IMR-90 (cell line): ENCODE measurements at regions not wholly inside any gene's neighbourhood (a gene's known extent, or its start where the extent isn't known, plus 50 kb on each side); places are given as distances from the start of the nearest gene placed in this dataset.

Experiments used
- ATAC-seq: fragments of 200-7000 bp; cut with Tn5 transposase; 2 replicates; pipeline ENCODE4 v1.9.1; 2020; ENCODE audit warnings: low read depth, mild to moderate bottlenecking, moderate library complexity
- BruUV-seq: library from RNA; stranded (reverse); fragments of 400-500 nt; replicated peaks from 2 replicates; lab custom pipeline; 2021; lab: Mats Ljungman, UMichigan
- CTCF ChIA-PET: fragments of 300-600 bp; formaldehyde crosslinking; extraction: SDS; loops from one replicate; lab custom pipeline; 2021; ENCODE audit warnings: antibody characterized with exemption; lab: Yijun Ruan, JAX
- POLR2A ChIA-PET: fragments of 300-600 bp; sonication (Branson Sonifier 250); formaldehyde crosslinking; loops from one replicate; lab custom pipeline; 2022; ENCODE audit warnings: antibody characterized with exemption; ENCODE audit not compliant: unreplicated experiment; lab: Charles Lee
- DNase-seq: peaks from one replicate; pipeline ENCODE4 v3.0.0; 2013
- H2AFZ ChIP-seq: replicated peaks from 2 replicates; pipeline ENCODE3; 2013; ENCODE audit warnings: low read length, mild to moderate bottlenecking; ENCODE audit not compliant: poor library complexity
- H2AK5ac ChIP-seq: 2 replicates; pipeline ENCODE4 v1.6.1; 2013; ENCODE audit warnings: low read depth, low read length, inconsistent platforms
- H2AK9ac ChIP-seq: replicated peaks from 2 replicates; pipeline ENCODE3; 2013; ENCODE audit warnings: mild to moderate bottlenecking, low read depth, low read length, moderate library complexity; ENCODE audit not compliant: poor library complexity
- H2BK120ac ChIP-seq: 2 replicates; pipeline ENCODE4 v1.6.1; 2013; ENCODE audit warnings: low read depth, low read length, inconsistent platforms
- H2BK15ac ChIP-seq: 3 replicates; pipeline ENCODE4 v1.6.1; 2013; ENCODE audit warnings: low read depth, low read length, inconsistent platforms
- H2BK20ac ChIP-seq: 2 replicates; pipeline ENCODE4 v1.6.1; 2013; ENCODE audit warnings: low read depth, mild to moderate bottlenecking, inconsistent platforms, low read length, moderate library complexity
- H2BK5ac ChIP-seq: 2 replicates; pipeline ENCODE4 v1.6.1; 2013; ENCODE audit warnings: mild to moderate bottlenecking, low read depth, low read length, inconsistent platforms; ENCODE audit not compliant: poor library complexity, severe bottlenecking
- H3K14ac ChIP-seq: replicated peaks from 2 replicates; pipeline ENCODE4 v1.6.1; 2013; ENCODE audit warnings: low read depth, low read length, inconsistent platforms
- H3K18ac ChIP-seq: 2 replicates; pipeline ENCODE4 v1.6.1; 2013; ENCODE audit warnings: low read depth, low read length, control low read depth
- H3K23ac ChIP-seq: 2 replicates; pipeline ENCODE4 v1.6.1; 2013; ENCODE audit warnings: low read depth, low read length, inconsistent platforms
- H3K27ac ChIP-seq: 2 replicates; pipeline ENCODE4 v1.5.1; 2013; ENCODE audit warnings: mild to moderate bottlenecking, control low read depth, low read length; ENCODE audit not compliant: insufficient read depth
- H3K27me3 ChIP-seq: 2 replicates; pipeline ENCODE4 v1.6.1; 2013; ENCODE audit warnings: low read length; ENCODE audit not compliant: control insufficient read depth, insufficient read depth
- H3K36me3 ChIP-seq: 2 replicates; pipeline ENCODE4 v1.6.1; 2013; ENCODE audit warnings: low read length, mixed read lengths; ENCODE audit not compliant: control insufficient read depth, insufficient read depth
- H3K4ac ChIP-seq: 2 replicates; pipeline ENCODE4 v1.6.1; 2013; ENCODE audit warnings: low read depth, low read length, inconsistent platforms
- H3K4me1 ChIP-seq: 2 replicates; pipeline ENCODE4 v1.6.1; 2013; ENCODE audit warnings: low read length, mixed read lengths; ENCODE audit not compliant: control insufficient read depth, insufficient read depth
- H3K4me2 ChIP-seq: 2 replicates; pipeline ENCODE4 v1.6.1; 2013; ENCODE audit warnings: low read depth, mild to moderate bottlenecking, control low read depth, low read length, moderate library complexity
- H3K4me3 ChIP-seq: 2 replicates; pipeline ENCODE4 v1.5.1; 2013; ENCODE audit warnings: low read depth, mild to moderate bottlenecking, control low read depth, low read length, moderate library complexity; ENCODE audit not compliant: insufficient read depth
- H3K56ac ChIP-seq: 2 replicates; pipeline ENCODE4 v1.6.1; 2013; ENCODE audit warnings: low read length, inconsistent platforms; ENCODE audit not compliant: insufficient read depth; ENCODE audit errors: extremely low read depth
- H3K79me1 ChIP-seq, 2 experiments: 2 replicates each; pipeline ENCODE4 v1.6.1; 2013; ENCODE audit warnings: low read length in 2 of 2, inconsistent platforms in 1 of 2, low read depth in 1 of 2
- H3K9ac ChIP-seq: 2 replicates; pipeline ENCODE4 v1.6.1; 2013; ENCODE audit warnings: low read depth, low read length, control low read depth
- H3K9me1 ChIP-seq: 2 replicates; pipeline ENCODE4 v1.6.1; 2013; ENCODE audit warnings: low read length, inconsistent platforms; ENCODE audit not compliant: insufficient read depth
- H3K9me3 ChIP-seq: 2 replicates; pipeline ENCODE4 v1.6.1; 2013; ENCODE audit warnings: low read length; ENCODE audit not compliant: control insufficient read depth, insufficient read depth
- H4K20me1 ChIP-seq: 2 replicates; pipeline ENCODE4 v1.6.1; 2013; ENCODE audit warnings: low read length, inconsistent platforms; ENCODE audit not compliant: insufficient read depth
- H4K5ac ChIP-seq: 2 replicates; pipeline ENCODE4 v1.6.1; 2013; ENCODE audit warnings: mild to moderate bottlenecking, low read depth, low read length, control low read depth
- H4K8ac ChIP-seq, 2 experiments: 2 replicates each; pipeline ENCODE4 v1.6.1; 2013; ENCODE audit warnings: low read depth in 2 of 2, low read length in 2 of 2, control low read depth in 1 of 2, inconsistent platforms in 1 of 2
- H4K91ac ChIP-seq: 2 replicates; pipeline ENCODE4 v1.6.1; 2013; ENCODE audit warnings: low read depth, low read length, inconsistent platforms; ENCODE audit not compliant: insufficient read depth
- BHLHE40 ChIP-seq: fragments of 150-350 bp; IDR thresholded peaks from 2 replicates; pipeline ENCODE4 v1.6.1; 2016; ENCODE audit warnings: mild to moderate bottlenecking, low read depth, low read length
- CEBPB ChIP-seq: IDR thresholded peaks from 2 replicates; pipeline ENCODE4 v1.6.1; 2012; ENCODE audit warnings: low read depth, low read length, improper control_type of control experiment
- CHD1 ChIP-seq: IDR thresholded peaks from 2 replicates; pipeline ENCODE4 v1.6.1; 2012; ENCODE audit warnings: low read depth, low read length, improper control_type of control experiment
- ELK1 ChIP-seq: fragments of 150-350 bp; IDR thresholded peaks from 2 replicates; pipeline ENCODE4 v1.6.1; 2016; ENCODE audit warnings: low read depth, mild to moderate bottlenecking, low read length, moderate library complexity, borderline replicate concordance
- FOS ChIP-seq: fragments of 150-350 bp; IDR thresholded peaks from 2 replicates; pipeline ENCODE4 v1.6.1; 2016; ENCODE audit warnings: low read depth, low read length
- MAFK ChIP-seq: IDR thresholded peaks from 2 replicates; pipeline ENCODE4 v1.6.1; 2012; ENCODE audit warnings: low read depth, low read length, improper control_type of control experiment
- MAZ ChIP-seq: IDR thresholded peaks from 2 replicates; pipeline ENCODE4 v1.6.1; 2012; ENCODE audit warnings: low read depth, mild to moderate bottlenecking, low read length, improper control_type of control experiment, moderate library complexity, borderline replicate concordance
- MXI1 ChIP-seq: IDR thresholded peaks from 2 replicates; pipeline ENCODE4 v1.6.1; 2012; ENCODE audit warnings: low read depth, mild to moderate bottlenecking, low read length, moderate library complexity, borderline replicate concordance
- NFE2L2 ChIP-seq: fragments of 150-350 bp; IDR thresholded peaks from 2 replicates; pipeline ENCODE4 v1.6.1; 2016; ENCODE audit warnings: low read depth, mild to moderate bottlenecking, low read length
- POLR2A ChIP-seq: IDR thresholded peaks from 2 replicates; pipeline ENCODE4 v1.6.1; 2012; ENCODE audit warnings: mild to moderate bottlenecking, low read depth, low read length
- RAD21 ChIP-seq: IDR thresholded peaks from 2 replicates; pipeline ENCODE4 v1.6.1; 2012; ENCODE audit warnings: low read length, improper control_type of control experiment
- RCOR1 ChIP-seq: IDR thresholded peaks from 2 replicates; pipeline ENCODE4 v1.6.1; 2012; ENCODE audit warnings: mild to moderate bottlenecking, low read length, improper control_type of control experiment; ENCODE audit not compliant: insufficient replicate concordance
- RFX5 ChIP-seq: IDR thresholded peaks from 2 replicates; pipeline ENCODE4 v1.8.0; 2012; ENCODE audit warnings: low read depth, mild to moderate bottlenecking, low read length, moderate library complexity
- SMC3 ChIP-seq: fragments of 150-350 bp; IDR thresholded peaks from 2 replicates; pipeline ENCODE4 v1.6.1; 2016; ENCODE audit warnings: low read depth, mild to moderate bottlenecking, antibody characterized with exemption, low read length, moderate library complexity
- USF2 ChIP-seq: fragments of 150-350 bp; IDR thresholded peaks from 2 replicates; pipeline ENCODE4 v1.6.1; 2017; ENCODE audit warnings: mild to moderate bottlenecking, antibody characterized with exemption, low read length, low read depth
- WGBS, 2 experiments: methylation state at CpG; one replicate each; pipeline versions ENCODE4 v1.1.5 to v1.1.7; 2013; ENCODE audit warnings: missing lambda C conversion rate in 2 of 2; ENCODE audit not compliant: insufficient read length in 1 of 2; ENCODE audit errors: extremely low coverage in 2 of 2; 5-methylcytosine and 5-hydroxymethylcytosine counted together
- dilution Hi-C: fragments of 300-500 bp; cut with HindIII; formaldehyde crosslinking; loops from one replicate; pipeline ENCODE4 v1.14.3; 2018; ENCODE audit warnings: low sequenced_read_pairs; ENCODE audit not compliant: unreplicated experiment
- in situ Hi-C: fragments of 300-500 bp; cut with MboI; formaldehyde crosslinking; loops from 3 replicates; pipeline ENCODE4 v1.14.3; 2019; ENCODE audit warnings: low sequenced_read_pairs, inconsistent platforms, mixed read lengths
- intact Hi-C: fragments of 100-400 bp; cut with micrococcal nuclease; formaldehyde crosslinking; loops from 2 replicates; pipeline ENCODE4 v1.10.0; 2022
- TF ChIP-seq, protein P1 (sequence below): conservative IDR thresholded peaks from 2 replicates; pipeline ENCODE4 v1.5.1; 2012; ENCODE audit warnings: mild to moderate bottlenecking, low read depth, low read length, improper control_type of control experiment

GRCh38 chr21:35976481-35976880 lies 83.8 kb downstream of the SETD4 start:
- Histone ChIP-seq H3K27me3 (peaks cover 56% of the 10 kb centered on the region), H3K27ac (no peak overlapping the region), H3K56ac (no peak overlapping the region), H3K36me3 (no peaks in the 10 kb centered on the region), H2BK20ac (no peak overlapping the region), H3K9ac (no peak overlapping the region), H3K4me2 (no peak overlapping the region), H3K14ac (no peak overlapping the region), H3K4me1 (no peaks in the 10 kb centered on the region), H4K91ac (no peak overlapping the region), H3K4me3 (no peak overlapping the region), H2BK120ac (no peak overlapping the region), H3K4ac (no peak overlapping the region), H4K5ac (no peak overlapping the region), H2AK9ac (no peak overlapping the region), H2AK5ac (no peak overlapping the region), H3K18ac (no peak overlapping the region), H3K23ac (no peak overlapping the region), H2BK5ac (no peak overlapping the region), H2BK15ac (no peak overlapping the region), H3K9me3 (peaks cover 11% of the 10 kb centered on the region), H4K20me1 (no peaks in the 10 kb centered on the region), H3K9me1 (no peaks in the 10 kb centered on the region), H3K79me1 (no peaks in the 10 kb centered on the region), H4K8ac (no peak overlapping the region), H2AFZ (no peak overlapping the region)
- in situ Hi-C loops = no loop called here
- no peak for TF ChIP-seq RFX5
- TF ChIP-seq BHLHE40 = no peak
- TF ChIP-seq USF2 = no peak
- no peak for TF ChIP-seq ELK1
- no peak for TF ChIP-seq MXI1
- no peak for TF ChIP-seq FOS
- TF ChIP-seq MAZ = no peak
- TF ChIP-seq SMC3 = no peak
- no peak for TF ChIP-seq RAD21
- no peak for TF ChIP-seq NFE2L2
- TF ChIP-seq MAFK = no peak
- TF ChIP-seq POLR2A = no peak
- TF ChIP-seq RCOR1 = no peak
- TF ChIP-seq, protein P1, sequence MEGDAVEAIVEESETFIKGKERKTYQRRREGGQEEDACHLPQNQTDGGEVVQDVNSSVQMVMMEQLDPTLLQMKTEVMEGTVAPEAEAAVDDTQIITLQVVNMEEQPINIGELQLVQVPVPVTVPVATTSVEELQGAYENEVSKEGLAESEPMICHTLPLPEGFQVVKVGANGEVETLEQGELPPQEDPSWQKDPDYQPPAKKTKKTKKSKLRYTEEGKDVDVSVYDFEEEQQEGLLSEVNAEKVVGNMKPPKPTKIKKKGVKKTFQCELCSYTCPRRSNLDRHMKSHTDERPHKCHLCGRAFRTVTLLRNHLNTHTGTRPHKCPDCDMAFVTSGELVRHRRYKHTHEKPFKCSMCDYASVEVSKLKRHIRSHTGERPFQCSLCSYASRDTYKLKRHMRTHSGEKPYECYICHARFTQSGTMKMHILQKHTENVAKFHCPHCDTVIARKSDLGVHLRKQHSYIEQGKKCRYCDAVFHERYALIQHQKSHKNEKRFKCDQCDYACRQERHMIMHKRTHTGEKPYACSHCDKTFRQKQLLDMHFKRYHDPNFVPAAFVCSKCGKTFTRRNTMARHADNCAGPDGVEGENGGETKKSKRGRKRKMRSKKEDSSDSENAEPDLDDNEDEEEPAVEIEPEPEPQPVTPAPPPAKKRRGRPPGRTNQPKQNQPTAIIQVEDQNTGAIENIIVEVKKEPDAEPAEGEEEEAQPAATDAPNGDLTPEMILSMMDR = no peak
- TF ChIP-seq CHD1 = no peak
- no peak for TF ChIP-seq CEBPB
- ATAC-seq = no peak
- dilution Hi-C loops = no loop called here
- intact Hi-C loops = no loop called here
- no peak for DNase-seq
- CTCF ChIA-PET = interaction anchor here (0.5 kb wide), 1 partner anchor 12 kb away, joined by 3 read pairs; no protein-coding TSS in a partner anchor
- POLR2A ChIA-PET = no interaction called here
- no TSS peak for BruUV-seq
- no CpG with 5 or more reads among the region's 2 CpGs for WGBS, 2 experiments
